BJ (cell line): ENCODE measurements at regions not wholly inside any gene's neighbourhood (a gene's known extent, or its start where the extent isn't known, plus 50 kb on each side); places are given as distances from the start of the nearest gene placed in this dataset.

Source experiments
- CTCF ChIA-PET: fragments of 350-600 bp; formaldehyde crosslinking; extraction: SDS; loops from one replicate; lab custom pipeline; 2021; ENCODE audit warnings: antibody characterized with exemption, inconsistent platforms; lab: Yijun Ruan, JAX
- POLR2A ChIA-PET: fragments of 300-600 bp; sonication (Branson Sonifier 250); formaldehyde crosslinking; extraction: SDS; loops from one replicate; lab custom pipeline; 2021; ENCODE audit warnings: antibody characterized with exemption; lab: Charles Lee
- DNase-seq: peaks from one replicate; pipeline ENCODE4 v3.0.0-alpha.2; 2011; ENCODE audit warnings: low read depth
- H3K27me3 ChIP-seq: 2 replicates; pipeline ENCODE4 v1.6.0; 2011; ENCODE audit warnings: low read length; ENCODE audit not compliant: control insufficient read depth, insufficient read depth
- H3K36me3 ChIP-seq: 2 replicates; pipeline ENCODE4 v1.5.1; 2011; ENCODE audit warnings: low read length; ENCODE audit not compliant: control insufficient read depth, insufficient read depth
- H3K4me3 ChIP-seq: 2 replicates; pipeline ENCODE4 v1.5.1; 2011; ENCODE audit warnings: low read depth, mild to moderate bottlenecking, control low read depth, low read length
- CTCF ChIP-seq: IDR thresholded peaks from 2 replicates; pipeline ENCODE4 v1.5.1; 2011; ENCODE audit warnings: low read depth, mild to moderate bottlenecking, control low read depth, inconsistent platforms, low read length, moderate library complexity; ENCODE audit not compliant: insufficient read depth

- TF ChIP-seq CTCF = no peak
- ChIA-PET CTCF (interaction anchor here (1.2 kb wide), 1 partner anchor 13 kb away, joined by 3 read pairs; no protein-coding TSS in a partner anchor), POLR2A (no interaction called here)
- no peak for DNase-seq
- Histone ChIP-seq H3K36me3 (no peaks in the 10 kb centered on the region), H3K27me3 (no peaks in the 10 kb centered on the region), H3K4me3 (no peak overlapping the region)
Observed at GRCh38 chr2:180146114-180146513, 139.0 kb upstream of the CWC22 start.

GRCh38 chr2:180145163-180145562 is 138.1 kb upstream of the CWC22 start:
- no peak for DNase-seq
- H3K4me3 ChIP-seq = no peak overlapping the region
- POLR2A ChIA-PET = no interaction called here
- no peak for TF ChIP-seq CTCF
- CTCF ChIA-PET = no interaction called here
- H3K36me3 ChIP-seq = no peaks in the 10 kb centered on the region
- H3K27me3 ChIP-seq = no peaks in the 10 kb centered on the region

GRCh38 chr2:180144338-180144813 is 137.3 kb upstream of the CWC22 start:
- TF ChIP-seq CTCF = no peak
- CTCF ChIA-PET = no interaction called here
- POLR2A ChIA-PET = no interaction called here
- H3K27me3 ChIP-seq = no peaks in the 10 kb centered on the region
- DNase-seq = no peak
- H3K4me3 ChIP-seq = no peak overlapping the region
- H3K36me3 ChIP-seq = no peaks in the 10 kb centered on the region

- Histone ChIP-seq H3K36me3 (no peaks in the 10 kb centered on the region), H3K27me3 (no peaks in the 10 kb centered on the region), H3K4me3 (no peak overlapping the region)
- no peak for TF ChIP-seq CTCF
- CTCF ChIA-PET = no interaction called here
- DNase-seq = no peak
- POLR2A ChIA-PET = no interaction called here
Observed at GRCh38 chr2:180143633-180144337, 136.7 kb upstream of the CWC22 start.

- H3K4me3 ChIP-seq = no peak overlapping the region
- H3K27me3 ChIP-seq = no peaks in the 10 kb centered on the region
- TF ChIP-seq CTCF = no peak
- ChIA-PET CTCF (interaction anchor here (0.7 kb wide), 1 partner anchor 13 kb away, joined by 4 read pairs; no protein-coding TSS in a partner anchor), POLR2A (no interaction called here)
- DNase-seq = no peak
- no peaks in the 10 kb centered on the region for H3K36me3 ChIP-seq
Observed at GRCh38 chr2:180141600-180141999, 134.5 kb upstream of the CWC22 start.
